Neural cell (in vitro differentiated cells): ENCODE measurements at regions not wholly inside any gene's neighbourhood (a gene's known extent, or its start where the extent isn't known, plus 50 kb on each side); places are given as distances from the start of the nearest gene placed in this dataset.

Experiments
- H2AFZ ChIP-seq: fragments of 200-600, 300-800 bp; sonication (generic), shearing (Covaris generic); 2 replicates; pipeline ENCODE4 v1.6.0; 2014; ENCODE audit warnings: low read depth, mild to moderate bottlenecking, antibody characterized with exemption, low read length, moderate library complexity
- H3F3A ChIP-seq: fragments of 200-600 bp; shearing (Covaris generic); 2 replicates; pipeline ENCODE4 v1.6.1; 2016; ENCODE audit warnings: mild to moderate bottlenecking, moderate library complexity, mixed read lengths, antibody characterized with exemption, low read length; ENCODE audit not compliant: insufficient read depth, poor library complexity, severe bottlenecking
- H3K27ac ChIP-seq: fragments of 200-600, 300-800 bp; sonication (generic), shearing (Covaris generic); 2 replicates; pipeline ENCODE4 v1.5.1; 2014; ENCODE audit warnings: mild to moderate bottlenecking, low read length, moderate library complexity
- H3K27me3 ChIP-seq: fragments of 300-800, 200-600 bp; sonication (generic), shearing (Covaris generic); 2 replicates; pipeline ENCODE4 v1.6.0; 2014; ENCODE audit warnings: mild to moderate bottlenecking, low read depth, low read length, moderate library complexity; ENCODE audit not compliant: insufficient read depth
- H3K36me3 ChIP-seq: fragments of 300-800, 200-600 bp; sonication (generic), shearing (Covaris generic); 2 replicates; pipeline ENCODE4 v1.5.1; 2014; ENCODE audit warnings: mild to moderate bottlenecking, antibody characterized with exemption, low read length, moderate library complexity; ENCODE audit not compliant: insufficient read depth
- H3K4me2 ChIP-seq: fragments of 300-800, 200-600 bp; sonication (generic), shearing (Covaris generic); 2 replicates; pipeline ENCODE4 v1.6.0; 2014; ENCODE audit warnings: mild to moderate bottlenecking, low read length
- H3K4me3 ChIP-seq: fragments of 300-800, 200-600 bp; sonication (generic), shearing (Covaris generic); 2 replicates; pipeline ENCODE4 v1.5.1; 2014; ENCODE audit warnings: mild to moderate bottlenecking, low read length, moderate library complexity
- H3K79me2 ChIP-seq: fragments of 200-600 bp; shearing (Covaris generic); replicated peaks from 2 replicates; pipeline ENCODE4 v1.6.0; 2014; ENCODE audit warnings: mild to moderate bottlenecking, low read length, moderate library complexity; ENCODE audit not compliant: insufficient read depth
- H3K9ac ChIP-seq: fragments of 300-800, 200-600 bp; sonication (generic), shearing (Covaris generic); 2 replicates; pipeline ENCODE4 v1.6.1; 2016; ENCODE audit warnings: mild to moderate bottlenecking, low read length, mixed read lengths
- H3K9me2 ChIP-seq: fragments of 200-600 bp; shearing (Covaris generic); 2 replicates; pipeline ENCODE4 v1.6.1; 2016; ENCODE audit warnings: mild to moderate bottlenecking, low read length, mixed read lengths; ENCODE audit not compliant: insufficient read depth
- H3K9me3 ChIP-seq: fragments of 200-600, 300-800 bp; sonication (generic), shearing (Covaris generic); 2 replicates; pipeline ENCODE4 v1.6.1; 2016; ENCODE audit warnings: mild to moderate bottlenecking, mixed run types, low read length, moderate library complexity, mixed read lengths
- H4K20me1 ChIP-seq: fragments of 200-600 bp; shearing (Covaris generic); 2 replicates; pipeline ENCODE4 v1.6.1; 2016; ENCODE audit warnings: mild to moderate bottlenecking, mixed run types; ENCODE audit not compliant: insufficient read depth
- EP300 ChIP-seq: fragments of 450-650 bp; conservative IDR thresholded peaks from 2 replicates; pipeline ENCODE4 v1.6.1; 2014; ENCODE audit warnings: antibody characterized with exemption, mild to moderate bottlenecking, moderate library complexity; ENCODE audit not compliant: poor library complexity, severe bottlenecking
- EZH2 ChIP-seq: fragments of 200-600, 300-800 bp; shearing (Covaris generic), sonication (generic); IDR thresholded peaks from 2 replicates; pipeline ENCODE4 v1.6.1; 2014; ENCODE audit warnings: antibody characterized with exemption, low read length, borderline replicate concordance, mild to moderate bottlenecking; ENCODE audit not compliant: insufficient read depth, poor library complexity, severe bottlenecking
- MXI1 ChIP-seq: fragments of 450-650 bp; conservative IDR thresholded peaks from 2 replicates; pipeline ENCODE4 v1.6.1; 2014; ENCODE audit warnings: antibody characterized with exemption, mild to moderate bottlenecking; ENCODE audit not compliant: poor library complexity, severe bottlenecking
- POLR2AphosphoS5 ChIP-seq: IDR thresholded peaks from 2 replicates; pipeline ENCODE4 v1.6.1; 2012
- RAD21 ChIP-seq: fragments of 450-650 bp; conservative IDR thresholded peaks from 2 replicates; pipeline ENCODE4 v1.6.1; 2014; ENCODE audit warnings: antibody characterized with exemption, mild to moderate bottlenecking, moderate library complexity
- REST ChIP-seq: IDR thresholded peaks from 2 replicates; pipeline ENCODE4 v1.6.1; 2012; ENCODE audit warnings: borderline replicate concordance
- SMC3 ChIP-seq: fragments of 450-650 bp; conservative IDR thresholded peaks from 2 replicates; pipeline ENCODE4 v1.6.1; 2014; ENCODE audit warnings: antibody characterized with exemption, mild to moderate bottlenecking, moderate library complexity; ENCODE audit not compliant: poor library complexity
- TAF1 ChIP-seq: IDR thresholded peaks from 2 replicates; pipeline ENCODE4 v1.6.1; 2012; ENCODE audit warnings: low read depth

- TF ChIP-seq POLR2AphosphoS5 (no peak), MXI1 (no peak), RAD21 (no peak), REST (no peak), SMC3 (no peak), EP300 (no peak)
- H3K9ac ChIP-seq: no peak overlapping the region
- H3K36me3 ChIP-seq: no peaks in the 10 kb centered on the region
- H3K27me3 ChIP-seq: no peaks in the 10 kb centered on the region
- H3K4me2 ChIP-seq: no peak overlapping the region
- no peaks in the 10 kb centered on the region for H3K9me3 ChIP-seq
- H2AFZ ChIP-seq: no peak overlapping the region
- no peaks in the 10 kb centered on the region for H3K79me2 ChIP-seq
- no peak overlapping the region for H3K4me3 ChIP-seq
- H3K27ac ChIP-seq: no peak overlapping the region
- no peaks in the 10 kb centered on the region for H4K20me1 ChIP-seq
- H3F3A ChIP-seq: no peaks in the 10 kb centered on the region
- H3K9me2 ChIP-seq: no peaks in the 10 kb centered on the region
These were observed 95.2 kb upstream of the HS6ST1 start for GRCh38 chr2:128413718-128414341.

GRCh38 chr2:128414351-128414750, 95.7 kb upstream of the HS6ST1 start:
- TF ChIP-seq EZH2 (no peak), EP300 (no peak)
- no peaks in the 10 kb centered on the region for H4K20me1 ChIP-seq
- H3F3A ChIP-seq: no peaks in the 10 kb centered on the region
- H3K27ac ChIP-seq: no peak overlapping the region
- no peaks in the 10 kb centered on the region for H3K36me3 ChIP-seq
- no peaks in the 10 kb centered on the region for H3K9me3 ChIP-seq
- H3K9ac ChIP-seq: no peak overlapping the region
- no peaks in the 10 kb centered on the region for H3K9me2 ChIP-seq
- no peak overlapping the region for H2AFZ ChIP-seq
- H3K4me2 ChIP-seq: no peak overlapping the region
- no peaks in the 10 kb centered on the region for H3K79me2 ChIP-seq
- H3K27me3 ChIP-seq: no peaks in the 10 kb centered on the region
- H3K4me3 ChIP-seq: no peak overlapping the region

GRCh38 chr2:128414946-128415778, 96.5 kb upstream of the HS6ST1 start:
- TF ChIP-seq EP300 (no peak), MXI1 (no peak), SMC3 (no peak), RAD21 (no peak), TAF1 (no peak), POLR2AphosphoS5 (no peak)
- Histone ChIP-seq H3K4me2 (no peak overlapping the region), H4K20me1 (no peaks in the 10 kb centered on the region), H3K9me3 (no peaks in the 10 kb centered on the region), H3K27me3 (no peaks in the 10 kb centered on the region), H3F3A (no peaks in the 10 kb centered on the region), H2AFZ (no peak overlapping the region), H3K79me2 (no peaks in the 10 kb centered on the region), H3K4me3 (no peak overlapping the region), H3K9me2 (no peaks in the 10 kb centered on the region), H3K27ac (no peak overlapping the region), H3K36me3 (no peaks in the 10 kb centered on the region), H3K9ac (no peak overlapping the region)
